ENCODE measurements at regions not wholly inside any gene's neighbourhood (a gene's known extent, or its start where the extent isn't known, plus 50 kb on each side); places are given as distances from the start of the nearest gene placed in this dataset.
"Not testable (repeated sequence)": the region's sequence is repeated elsewhere in the genome, so short reads cannot be mapped to it uniquely, and the experiment has no call there.

- Mint-ChIP-seq H3K4me3 (no peak overlapping the region), H3K27ac (no peak overlapping the region), H3K36me3 (ENCODE audit: low read depth) (no peaks in the 10 kb centered on the region), H3K4me1 (peaks cover 6% of the 10 kb centered on the region), H3K27me3 (ENCODE audit: low read depth) (peaks cover 8% of the 10 kb centered on the region), H3K9me3 (no peaks in the 10 kb centered on the region)
- TF ChIP-seq CTCF (IDR thresholded peaks at IDR 0.05; ENCODE audit: unreplicated experiment in 3 of 3) = peak; percentile 34 to 58 (median 48)
Observed at GRCh38 chr12:28998662-28999120, 150.4 kb upstream of the FAR2 start.

- Mint-ChIP-seq H3K9me3 (no peaks in the 10 kb centered on the region), H3K36me3 (ENCODE audit: low read depth) (no peaks in the 10 kb centered on the region), H3K27ac (no peak overlapping the region), H3K4me3 (no peak overlapping the region), H3K4me1 (no peaks in the 10 kb centered on the region), H3K27me3 (ENCODE audit: low read depth) (peaks cover 8% of the 10 kb centered on the region)
- TF ChIP-seq CTCF (IDR thresholded peaks at IDR 0.05; ENCODE audit: unreplicated experiment in 3 of 3) = no peak
Observed at GRCh38 chr12:29004066-29004935, 144.8 kb upstream of the FAR2 start.

GRCh38 chr12:29004936-29005304, 144.2 kb upstream of the FAR2 start:
- Mint-ChIP-seq H3K4me1 (no peaks in the 10 kb centered on the region), H3K4me3 (no peak overlapping the region), H3K9me3 (no peaks in the 10 kb centered on the region), H3K36me3 (ENCODE audit: low read depth) (no peaks in the 10 kb centered on the region), H3K27me3 (ENCODE audit: low read depth) (peaks cover 8% of the 10 kb centered on the region), H3K27ac (no peak overlapping the region)
- TF ChIP-seq CTCF (IDR thresholded peaks at IDR 0.05; ENCODE audit: unreplicated experiment in 3 of 3) = no peak

GRCh38 chr12:29008786-29009185, 140.3 kb upstream of the FAR2 start:
- H3K36me3 Mint-ChIP-seq (ENCODE audit: low read depth) = no peaks in the 10 kb centered on the region
- no peaks in the 10 kb centered on the region for H3K9me3 Mint-ChIP-seq
- no peak overlapping the region for H3K27ac Mint-ChIP-seq
- TF ChIP-seq CTCF (IDR thresholded peaks at IDR 0.05; ENCODE audit: unreplicated experiment in 3 of 3) = no peak
- no peaks in the 10 kb centered on the region for H3K27me3 Mint-ChIP-seq (ENCODE audit: low read depth)
- no peaks in the 10 kb centered on the region for H3K4me1 Mint-ChIP-seq
- no peak overlapping the region for H3K4me3 Mint-ChIP-seq

- Mint-ChIP-seq H3K9me3 (no peaks in the 10 kb centered on the region), H3K27me3 (ENCODE audit: low read depth) (no peaks in the 10 kb centered on the region), H3K4me3 (no peak overlapping the region), H3K4me1 (no peaks in the 10 kb centered on the region), H3K36me3 (ENCODE audit: low read depth) (no peaks in the 10 kb centered on the region), H3K27ac (no peak overlapping the region)
- no peak for TF ChIP-seq CTCF (IDR thresholded peaks at IDR 0.05; ENCODE audit: unreplicated experiment in 3 of 3)
Observed at GRCh38 chr12:29012673-29013072, 136.4 kb upstream of the FAR2 start.

- H3K36me3 Mint-ChIP-seq (ENCODE audit: low read depth); H3K27ac Mint-ChIP-seq; H3K4me3 Mint-ChIP-seq; H3K4me1 Mint-ChIP-seq; H3K9me3 Mint-ChIP-seq; H3K27me3 Mint-ChIP-seq (ENCODE audit: low read depth): not testable (repeated sequence)
Observed at GRCh38 chr12:29017532-29017931, 131.5 kb upstream of the FAR2 start.

Measured in nephron (organoid).